ENCODE measurements at regions not wholly inside any gene's neighbourhood (a gene's known extent, or its start where the extent isn't known, plus 50 kb on each side); places are given as distances from the start of the nearest gene placed in this dataset.

GRCh38 chr1:232184561-232185530 is 445.1 kb downstream of the SIPA1L2 start:
- TF ChIP-seq ZNF785 (CRISPR knock-in tag; IDR thresholded peaks at IDR 0.05) = no peak
- TF ChIP-seq RAD21 (CRISPR knock-in tag; conservative IDR thresholded peaks at IDR 0.05 in 1 of 2, IDR thresholded peaks at IDR 0.05 in 1 of 2) = no peak
- no peak for TF ChIP-seq ZNF239 (CRISPR knock-in tag; IDR thresholded peaks at IDR 0.05)
- TF ChIP-seq ATF3 (IDR thresholded peaks at IDR 0.05) = no peak
- no peak for TF ChIP-seq ATF3 (CRISPR knock-in tag; conservative IDR thresholded peaks at IDR 0.05)
- TF ChIP-seq EP300 (IDR thresholded peaks at IDR 0.05; ENCODE audit: low read length) = no peak
- no peak for TF ChIP-seq EZH2 (IDR thresholded peaks at IDR 0.05; ENCODE audit: borderline replicate concordance, low read depth, low read length)
- no peak for TF ChIP-seq PTBP1 (IDR thresholded peaks at IDR 0.05; ENCODE audit: low read depth, low read length)
- TF ChIP-seq GTF2F1 (IDR thresholded peaks at IDR 0.05; ENCODE audit: low read depth, low read length) = no peak
- no peak for TF ChIP-seq SP1 (CRISPR knock-in tag; IDR thresholded peaks at IDR 0.05)
- TF ChIP-seq CTCF (IDR thresholded peaks at IDR 0.05 in 2 of 3, conservative IDR thresholded peaks at IDR 0.05 in 1 of 3; ENCODE audit: insufficient read depth in 2 of 3, low read depth in 1 of 3, low read length in 3 of 3) = no peak

Measured in K562 (cell line).